Uterus (tissue), 3 donors: ENCODE measurements at regions not wholly inside any gene's neighbourhood (a gene's known extent, or its start where the extent isn't known, plus 50 kb on each side); places are given as distances from the start of the nearest gene placed in this dataset.

Experiments
- DNase-seq, 2 donors: peaks; one replicate each; pipeline ENCODE4 v3.0.0-alpha.2; 2019 to 2020
- H3K27ac ChIP-seq, 2 donors: fragments of 200-600 bp; sonication (generic); 1 replicate in 1 of 2; 2 replicates in 1 of 2; pipeline ENCODE4 v1.5.1; 2016 to 2018
- H3K27me3 ChIP-seq, 2 donors: fragments of 200-600 bp; sonication (generic); one replicate each; pipeline ENCODE4 v1.5.1; 2018 to 2019; ENCODE audit warnings: control low read depth in 1 of 2
- H3K36me3 ChIP-seq, 2 donors: fragments of 200-600 bp; sonication (generic); one replicate each; pipeline ENCODE4 v1.5.1; 2019; ENCODE audit warnings: control low read depth in 1 of 2
- H3K4me1 ChIP-seq, 2 donors: fragments of 200-600 bp; sonication (generic); one replicate each; pipeline ENCODE4 v1.5.1; 2018 to 2019; ENCODE audit warnings: control low read depth in 1 of 2
- H3K4me3 ChIP-seq, 2 donors: fragments of 200-600 bp; sonication (generic); 1 replicate in 1 of 2; 2 replicates in 1 of 2; pipeline ENCODE4 v1.5.1; 2018 to 2019; ENCODE audit warnings: mild to moderate bottlenecking in 1 of 2
- H3K9me3 ChIP-seq, 2 donors: fragments of 200-600 bp; sonication (generic); one replicate each; pipeline ENCODE4 v1.5.1; 2019; ENCODE audit warnings: control low read depth in 1 of 2
- POLR2A ChIP-seq, 2 donors: fragments of 450-650 bp; IDR thresholded peaks; one replicate each; pipeline ENCODE4 v1.6.1; 2016; ENCODE audit warnings: antibody characterized with exemption in 2 of 2, mild to moderate bottlenecking in 1 of 2, moderate library complexity in 1 of 2
- intact Hi-C: fragments of 100-400 bp; cut with DNase I; formaldehyde crosslinking; loops from one replicate; pipeline ENCODE4 v1.15.1; 2023; ENCODE audit warnings: low total_unique reads
- TF ChIP-seq, protein P1 (sequence below), 4 experiments: fragments of 200-600 bp in 2 of 4; fragments of 450-650 bp in 2 of 4; sonication (generic) in 2 of 4; IDR thresholded peaks; one replicate each; pipeline ENCODE4 v1.5.1; 2016 to 2019; ENCODE audit warnings: antibody characterized with exemption in 4 of 4, mild to moderate bottlenecking in 2 of 4, moderate library complexity in 1 of 4
- donor health status: DM: yes; HTN: yes; CAD: no.

DNA sequence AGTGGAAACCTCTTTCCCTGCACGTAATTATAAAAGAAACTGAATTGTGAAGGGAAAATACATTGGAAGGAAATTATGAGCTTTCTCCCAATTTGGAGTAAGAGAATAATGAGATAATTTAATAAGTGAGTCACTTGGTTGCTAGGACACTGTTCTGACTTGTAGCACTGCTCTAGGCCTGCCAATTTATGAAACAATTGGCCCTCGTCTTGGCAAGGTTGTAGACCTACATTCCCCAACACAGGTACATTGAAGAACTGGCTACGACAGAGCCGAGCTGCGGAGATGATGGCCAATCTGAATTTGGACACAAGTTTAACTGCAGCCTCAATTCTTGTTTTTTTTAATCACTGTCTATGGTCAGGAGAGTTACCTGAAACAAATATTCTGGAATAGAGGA is 674.1 kb downstream of the MECOM start:
- DNase-seq: peak in 1 of 2 donors; percentile 17
- no peak overlapping the region for H3K27ac ChIP-seq

DNA sequence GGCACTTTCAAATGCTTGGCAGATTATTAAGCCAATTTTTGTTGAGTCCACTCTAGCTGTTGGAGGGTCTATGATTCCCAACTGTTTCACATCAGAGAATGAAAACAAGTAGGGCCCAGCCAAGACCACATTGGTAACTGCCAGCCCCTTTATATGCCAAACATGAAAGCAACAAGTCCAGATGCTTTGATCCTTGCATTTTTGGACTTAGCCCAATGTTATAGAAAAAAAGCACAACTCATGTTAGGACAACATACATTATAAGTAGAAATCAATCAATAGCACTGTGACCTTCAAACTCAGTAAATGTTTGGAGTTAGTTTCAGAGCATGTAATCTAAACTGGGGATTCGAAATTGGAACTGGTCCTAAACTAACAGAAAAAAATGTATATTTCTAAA is 674.7 kb downstream of the MECOM start:
- H3K9me3 ChIP-seq: no peaks in the 10 kb centered on the region
- TF ChIP-seq, protein P1, sequence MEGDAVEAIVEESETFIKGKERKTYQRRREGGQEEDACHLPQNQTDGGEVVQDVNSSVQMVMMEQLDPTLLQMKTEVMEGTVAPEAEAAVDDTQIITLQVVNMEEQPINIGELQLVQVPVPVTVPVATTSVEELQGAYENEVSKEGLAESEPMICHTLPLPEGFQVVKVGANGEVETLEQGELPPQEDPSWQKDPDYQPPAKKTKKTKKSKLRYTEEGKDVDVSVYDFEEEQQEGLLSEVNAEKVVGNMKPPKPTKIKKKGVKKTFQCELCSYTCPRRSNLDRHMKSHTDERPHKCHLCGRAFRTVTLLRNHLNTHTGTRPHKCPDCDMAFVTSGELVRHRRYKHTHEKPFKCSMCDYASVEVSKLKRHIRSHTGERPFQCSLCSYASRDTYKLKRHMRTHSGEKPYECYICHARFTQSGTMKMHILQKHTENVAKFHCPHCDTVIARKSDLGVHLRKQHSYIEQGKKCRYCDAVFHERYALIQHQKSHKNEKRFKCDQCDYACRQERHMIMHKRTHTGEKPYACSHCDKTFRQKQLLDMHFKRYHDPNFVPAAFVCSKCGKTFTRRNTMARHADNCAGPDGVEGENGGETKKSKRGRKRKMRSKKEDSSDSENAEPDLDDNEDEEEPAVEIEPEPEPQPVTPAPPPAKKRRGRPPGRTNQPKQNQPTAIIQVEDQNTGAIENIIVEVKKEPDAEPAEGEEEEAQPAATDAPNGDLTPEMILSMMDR (IDR thresholded peaks at IDR 0.05): no peak
- no peak for TF ChIP-seq POLR2A (IDR thresholded peaks at IDR 0.05)
- no peak overlapping the region for H3K27ac ChIP-seq
- no peaks in the 10 kb centered on the region for H3K36me3 ChIP-seq
- H3K4me1 ChIP-seq: no peaks in the 10 kb centered on the region
- intact Hi-C loops: no loop called here
- H3K4me3 ChIP-seq: no peak overlapping the region
- no peak for DNase-seq
- no peaks in the 10 kb centered on the region for H3K27me3 ChIP-seq

More for the DNA sequence above, 674.1 kb downstream of the MECOM start:
- Histone ChIP-seq H3K27me3 (no peaks in the 10 kb centered on the region), H3K9me3 (no peaks in the 10 kb centered on the region), H3K4me1 (no peaks in the 10 kb centered on the region), H3K36me3 (no peaks in the 10 kb centered on the region), H3K4me3 (no peak overlapping the region)
- TF ChIP-seq, protein P1 (IDR thresholded peaks at IDR 0.05): no peak
- no peak for TF ChIP-seq POLR2A (IDR thresholded peaks at IDR 0.05)
- intact Hi-C loops: no loop called here

DNA sequence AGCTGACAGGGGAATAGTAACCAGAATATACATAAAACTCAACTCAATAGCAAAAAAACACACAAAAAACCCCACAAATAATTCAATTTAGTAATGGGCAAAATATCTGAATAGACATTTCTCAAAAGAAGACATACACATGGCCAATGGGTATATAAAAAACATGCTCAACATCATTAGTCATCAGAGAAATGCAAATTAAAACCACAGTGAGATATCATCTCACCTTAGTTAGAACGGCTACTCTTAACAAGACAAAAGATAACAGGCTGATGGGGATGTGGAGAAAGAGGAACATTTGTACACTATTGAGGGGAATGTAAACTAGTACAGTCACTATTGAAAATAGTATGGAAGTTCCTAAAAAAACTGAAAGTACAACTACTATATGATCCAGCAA is 678.6 kb downstream of the MECOM start:
- no peaks in the 10 kb centered on the region for H3K4me1 ChIP-seq
- H3K36me3 ChIP-seq: no peaks in the 10 kb centered on the region
- no peak for DNase-seq
- H3K9me3 ChIP-seq: no peaks in the 10 kb centered on the region
- H3K27me3 ChIP-seq: no peaks in the 10 kb centered on the region
- H3K4me3 ChIP-seq: no peak overlapping the region
- intact Hi-C loops: no loop called here
- no peak overlapping the region for H3K27ac ChIP-seq
- no peak for TF ChIP-seq POLR2A (IDR thresholded peaks at IDR 0.05)
- TF ChIP-seq, protein P1 (IDR thresholded peaks at IDR 0.05): no peak

DNA sequence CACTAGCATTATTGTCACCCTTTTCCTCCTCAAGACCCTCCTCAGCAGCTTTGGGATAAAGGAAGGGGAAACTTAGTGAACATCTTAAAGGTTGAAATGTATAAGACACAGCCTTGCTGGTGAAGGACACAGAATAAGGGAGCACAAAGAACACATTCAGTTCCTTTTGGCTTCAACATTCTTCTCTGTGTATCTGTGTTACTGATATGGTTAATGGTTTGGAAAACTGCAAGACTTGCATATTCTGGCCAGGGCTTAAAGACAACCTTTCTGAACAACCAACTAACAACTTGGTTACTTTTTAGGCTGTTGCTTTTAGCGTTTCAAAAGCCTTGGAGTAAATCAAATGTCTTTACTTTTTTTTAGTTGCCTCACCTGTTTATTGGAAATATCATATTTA is 680.5 kb downstream of the MECOM start:
- DNase-seq: no peak
- Histone ChIP-seq H3K27ac (no peak overlapping the region), H3K36me3 (no peaks in the 10 kb centered on the region), H3K4me3 (no peak overlapping the region), H3K4me1 (no peaks in the 10 kb centered on the region), H3K27me3 (no peaks in the 10 kb centered on the region), H3K9me3 (no peaks in the 10 kb centered on the region)
- TF ChIP-seq POLR2A (IDR thresholded peaks at IDR 0.05): no peak
- TF ChIP-seq, protein P1 (IDR thresholded peaks at IDR 0.05): no peak
- intact Hi-C loops: no loop called here

DNA sequence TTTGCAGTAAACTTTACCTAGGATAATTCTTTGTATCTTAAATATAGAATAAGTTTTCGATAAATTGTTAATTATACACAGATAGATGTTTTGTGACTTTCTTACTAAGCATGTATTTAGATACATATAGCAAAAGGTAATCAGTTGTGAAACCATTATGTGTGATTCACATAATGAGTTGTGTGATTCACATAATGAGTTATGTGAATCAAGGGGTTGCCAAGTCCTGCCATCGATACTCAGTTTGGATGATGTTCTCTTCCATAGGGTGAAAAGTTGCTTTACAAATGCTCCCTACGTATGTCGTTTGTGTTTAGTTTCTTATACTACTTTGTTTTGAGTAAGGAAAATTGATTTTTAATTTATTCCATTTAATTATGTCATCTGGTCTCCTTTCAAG is 682.1 kb downstream of the MECOM start:
- Histone ChIP-seq H3K27ac (no peak overlapping the region), H3K27me3 (no peaks in the 10 kb centered on the region), H3K4me1 (no peaks in the 10 kb centered on the region), H3K4me3 (no peak overlapping the region), H3K36me3 (no peaks in the 10 kb centered on the region), H3K9me3 (no peaks in the 10 kb centered on the region)
- no peak for DNase-seq
- intact Hi-C loops: no loop called here
- TF ChIP-seq POLR2A (IDR thresholded peaks at IDR 0.05): no peak
- TF ChIP-seq, protein P1 (IDR thresholded peaks at IDR 0.05): no peak
